H9 (cell line): ENCODE measurements at regions not wholly inside any gene's neighbourhood (a gene's known extent, or its start where the extent isn't known, plus 50 kb on each side); places are given as distances from the start of the nearest gene placed in this dataset.

Experiments
- DNase-seq: peaks from one replicate; pipeline ENCODE4 v3.0.0-alpha.2; 2017
- H2AFZ ChIP-seq: one replicate; pipeline ENCODE4 v1.6.1; 2013; ENCODE audit warnings: mild to moderate bottlenecking, low read length, control low read depth, moderate library complexity
- H2AK5ac ChIP-seq: 2 replicates; pipeline ENCODE4 v1.6.1; 2013; ENCODE audit warnings: low read length, control low read depth, mixed read lengths; ENCODE audit not compliant: insufficient read length
- H2BK120ac ChIP-seq: one replicate; pipeline ENCODE4 v1.6.1; 2013; ENCODE audit warnings: low read depth, mild to moderate bottlenecking, low read length, control low read depth, inconsistent platforms; ENCODE audit not compliant: poor library complexity, severe bottlenecking
- H2BK12ac ChIP-seq: 2 replicates; pipeline ENCODE4 v1.6.1; 2013; ENCODE audit warnings: low read length, control low read depth, mixed read lengths, low read depth; ENCODE audit not compliant: insufficient read length
- H2BK15ac ChIP-seq: 2 replicates; pipeline ENCODE4 v1.6.1; 2013; ENCODE audit warnings: low read depth, low read length, control low read depth
- H2BK20ac ChIP-seq: one replicate; pipeline ENCODE4 v1.6.1; 2013; ENCODE audit warnings: low read depth, mild to moderate bottlenecking, low read length, control low read depth, inconsistent platforms; ENCODE audit not compliant: poor library complexity, severe bottlenecking
- H2BK5ac ChIP-seq: 2 replicates; pipeline ENCODE4 v1.6.1; 2013; ENCODE audit warnings: low read length, control low read depth, mixed read lengths; ENCODE audit not compliant: insufficient read length
- H3K14ac ChIP-seq: 2 replicates; pipeline ENCODE4 v1.6.1; 2013; ENCODE audit warnings: low read length, control low read depth; ENCODE audit not compliant: insufficient read depth
- H3K18ac ChIP-seq: 2 replicates; pipeline ENCODE4 v1.6.1; 2013; ENCODE audit warnings: low read depth, mild to moderate bottlenecking, mixed read lengths, low read length, control low read depth; ENCODE audit not compliant: insufficient read length
- H3K23ac ChIP-seq: 2 replicates; pipeline ENCODE4 v1.6.1; 2013; ENCODE audit warnings: low read length, control low read depth, mixed read lengths, low read depth; ENCODE audit not compliant: insufficient read length
- H3K23me2 ChIP-seq: 2 replicates; pipeline ENCODE4 v1.6.1; 2013; ENCODE audit warnings: low read depth, mild to moderate bottlenecking, mixed read lengths, low read length, control low read depth; ENCODE audit not compliant: insufficient read length, poor library complexity, severe bottlenecking
- H3K27ac ChIP-seq: 2 replicates; pipeline ENCODE4 v1.5.1; 2013; ENCODE audit warnings: low read length, control low read depth, mixed read lengths, low read depth; ENCODE audit not compliant: insufficient read length
- H3K27me3 ChIP-seq: 2 replicates; pipeline ENCODE4 v1.6.1; 2013; ENCODE audit warnings: low read length, control low read depth, inconsistent platforms; ENCODE audit not compliant: insufficient read depth
- H3K4ac ChIP-seq: 2 replicates; pipeline ENCODE4 v1.6.1; 2013; ENCODE audit warnings: low read depth, mild to moderate bottlenecking, control low read depth, inconsistent platforms, low read length, moderate library complexity
- H3K4me1 ChIP-seq: 2 replicates; pipeline ENCODE4 v1.6.1; 2013; ENCODE audit warnings: low read length, control low read depth, inconsistent platforms; ENCODE audit not compliant: insufficient read depth
- H3K4me2 ChIP-seq: 2 replicates; pipeline ENCODE4 v1.6.1; 2013; ENCODE audit warnings: low read length, control low read depth, mixed read lengths; ENCODE audit not compliant: insufficient read length, insufficient read depth
- H3K56ac ChIP-seq: 2 replicates; pipeline ENCODE4 v1.6.1; 2013; ENCODE audit warnings: low read depth, mild to moderate bottlenecking, mixed read lengths, low read length, control low read depth; ENCODE audit not compliant: insufficient read length
- H3K79me1 ChIP-seq: 2 replicates; pipeline ENCODE4 v1.6.1; 2013; ENCODE audit warnings: low read depth, mild to moderate bottlenecking, moderate library complexity, low read length, control low read depth, inconsistent platforms; ENCODE audit not compliant: insufficient read depth, poor library complexity, severe bottlenecking
- H3K79me2 ChIP-seq: 2 replicates; pipeline ENCODE4 v1.6.1; 2013; ENCODE audit warnings: low read length, control low read depth, inconsistent platforms; ENCODE audit not compliant: insufficient read depth
- H3K9ac ChIP-seq: 2 replicates; pipeline ENCODE4 v1.6.1; 2013; ENCODE audit warnings: low read length, control low read depth, mixed read lengths; ENCODE audit not compliant: insufficient read length; ENCODE audit errors: extremely low read depth
- H3K9me3 ChIP-seq: one replicate; pipeline ENCODE4 v1.6.1; 2013; ENCODE audit warnings: low read depth, low read length, inconsistent platforms; ENCODE audit not compliant: control insufficient read depth
- H3T11ph ChIP-seq: one replicate; pipeline ENCODE4 v1.6.1; 2013; ENCODE audit warnings: mild to moderate bottlenecking, low read length, control low read depth, inconsistent platforms
- H4K20me1 ChIP-seq: one replicate; pipeline ENCODE4 v1.6.1; 2013; ENCODE audit not compliant: control insufficient read depth, insufficient read length, insufficient read depth
- H4K5ac ChIP-seq: 2 replicates; pipeline ENCODE4 v1.6.1; 2013; ENCODE audit warnings: low read depth, mild to moderate bottlenecking, mixed read lengths, low read length, control low read depth; ENCODE audit not compliant: insufficient read length
- H4K8ac ChIP-seq: replicated peaks from 2 replicates; pipeline ENCODE4 v1.6.1; 2013; ENCODE audit warnings: low read length, control low read depth, mixed read lengths, low read depth; ENCODE audit not compliant: insufficient read length
- H4K91ac ChIP-seq: 2 replicates; pipeline ENCODE4 v1.6.1; 2013; ENCODE audit warnings: low read depth, mild to moderate bottlenecking, moderate library complexity, mixed read lengths, low read length, control low read depth; ENCODE audit not compliant: insufficient read length
- H3K27ac Mint-ChIP-seq, 3 experiments: 2 replicates in 2 of 3; 3 replicates in 1 of 3; pipeline ENCODE4 v1.8.0; 2020 to 2021; ENCODE audit warnings: mixed read lengths in 3 of 3, mild to moderate bottlenecking in 1 of 3, moderate library complexity in 1 of 3
- H3K27me3 Mint-ChIP-seq: 2 replicates; pipeline ENCODE4 v1.8.0; 2021; ENCODE audit warnings: low read depth, mild to moderate bottlenecking, moderate library complexity, mixed read lengths
- H3K36me3 Mint-ChIP-seq, 3 experiments: 2 replicates in 2 of 3; 3 replicates in 1 of 3; pipeline ENCODE4 v1.8.0; 2020 to 2021; ENCODE audit warnings: low read depth in 3 of 3, mixed read lengths in 3 of 3; ENCODE audit not compliant: insufficient read depth in 1 of 3
- H3K4me1 Mint-ChIP-seq, 2 experiments: 2 replicates each; pipeline ENCODE4 v1.8.0; 2020; ENCODE audit warnings: mixed read lengths in 2 of 2
- H3K4me3 Mint-ChIP-seq, 2 experiments: 2 replicates in 1 of 2; 3 replicates in 1 of 2; pipeline ENCODE4 v1.8.0; 2020 to 2021; ENCODE audit warnings: mild to moderate bottlenecking in 2 of 2, mixed read lengths in 2 of 2, moderate library complexity in 1 of 2
- H3K9me3 Mint-ChIP-seq, 2 experiments: 2 replicates in 1 of 2; 3 replicates in 1 of 2; pipeline ENCODE4 v1.8.0; 2020; ENCODE audit warnings: mild to moderate bottlenecking in 2 of 2, mixed read lengths in 2 of 2, moderate library complexity in 1 of 2
- CTCF ChIP-seq: fragments of 200-600 bp; sonication (generic); conservative IDR thresholded peaks from 3 replicates; pipeline ENCODE4 v1.8.0; 2021; ENCODE audit warnings: antibody characterized with exemption, mild to moderate bottlenecking
- WGBS: extraction: QIAGEN DNeasy Blood & Tissue Kit; methylation state at CpG from one replicate; pipeline ENCODE4 v1.1.7; 2013; ENCODE audit warnings: missing lambda C conversion rate, low lambda C conversion rate, mixed read lengths; ENCODE audit not compliant: insufficient read length; ENCODE audit errors: extremely low coverage; 5-methylcytosine and 5-hydroxymethylcytosine counted together

- H2BK120ac ChIP-seq: no peak overlapping the region
- H3K4me1 Mint-ChIP-seq: peaks cover 35 to 40% of the 10 kb centered on the region in 2 experiments
- H3K36me3 Mint-ChIP-seq: no peaks in the 10 kb centered on the region
- no peak overlapping the region for H2BK5ac ChIP-seq
- peaks cover 8% of the 10 kb centered on the region; the same call in 1 of the 2 replicates for H3K4me1 ChIP-seq
- no peak overlapping the region for H3K27ac ChIP-seq
- H3K4me2 ChIP-seq: no peak overlapping the region
- no peaks in the 10 kb centered on the region for H3K23me2 ChIP-seq
- no peak overlapping the region for H2BK12ac ChIP-seq
- no peak overlapping the region for H3K4ac ChIP-seq
- WGBS: no CpG with 5 or more reads among the region's 13 CpGs
- no peaks in the 10 kb centered on the region; a peak in 1 of 5 replicates for H3K9me3 Mint-ChIP-seq
- H3K4me3 Mint-ChIP-seq: no peak overlapping the region
- DNase-seq: no peak
- no peak overlapping the region for H4K91ac ChIP-seq
- no peaks in the 10 kb centered on the region for H3K79me1 ChIP-seq
- H3K79me2 ChIP-seq: no peaks in the 10 kb centered on the region
- H3T11ph ChIP-seq: no peak overlapping the region
- no peaks in the 10 kb centered on the region for H3K9me3 ChIP-seq
- no peak overlapping the region for H3K9ac ChIP-seq
- no peak overlapping the region for H2BK20ac ChIP-seq
- no peaks in the 10 kb centered on the region; the same call in 1 of the 2 replicates for H3K27me3 Mint-ChIP-seq
- no peak overlapping the region for H3K18ac ChIP-seq
- no peak overlapping the region for H2AK5ac ChIP-seq
- H2AFZ ChIP-seq: no peak overlapping the region
- H3K23ac ChIP-seq: no peak overlapping the region
- H3K27ac Mint-ChIP-seq: no peak overlapping the region
- no peaks in the 10 kb centered on the region for H3K27me3 ChIP-seq
- H4K5ac ChIP-seq: no peak overlapping the region
- TF ChIP-seq CTCF: no peak
- no peak overlapping the region for H2BK15ac ChIP-seq
- H4K20me1 ChIP-seq: no peaks in the 10 kb centered on the region
- H3K14ac ChIP-seq: no peak overlapping the region
- no peak overlapping the region for H3K56ac ChIP-seq
- H4K8ac ChIP-seq: no peak overlapping the region
These were observed 255.8 kb downstream of the RHOU start for GRCh38 chr1:228990906-228991569.
